Lower leg skin (tissue), 4 donors: ENCODE measurements at regions not wholly inside any gene's neighbourhood (a gene's known extent, or its start where the extent isn't known, plus 50 kb on each side); places are given as distances from the start of the nearest gene placed in this dataset.

Experiments used
- DNase-seq, 2 donors: peaks; one replicate each; pipeline ENCODE4 v3.0.0-alpha.2; 2019; ENCODE audit warnings: low spot score in 2 of 2
- H3K4me3 ChIP-seq: fragments of 200-600 bp; sonication (generic); 2 replicates; pipeline ENCODE4 v1.5.1; 2017; ENCODE audit warnings: mild to moderate bottlenecking, low read depth; ENCODE audit not compliant: poor library complexity, severe bottlenecking
- POLR2A ChIP-seq, 2 donors: fragments of 450-650 bp; IDR thresholded peaks; one replicate each; pipeline ENCODE4 v1.6.1; 2016 to 2017; ENCODE audit warnings: antibody characterized with exemption in 2 of 2, mild to moderate bottlenecking in 1 of 2, moderate library complexity in 1 of 2
- WGBS, 2 donors: methylation state at CpG; one replicate each; pipeline ENCODE4 v1.1.5; 2018; 5-methylcytosine and 5-hydroxymethylcytosine counted together
- intact Hi-C: fragments of 100-400 bp; cut with DNase I; formaldehyde crosslinking; loops from one replicate; pipeline ENCODE4 v1.15.0; 2023; ENCODE audit warnings: low total_unique reads
- TF ChIP-seq, protein P1 (sequence below), 3 donors: fragments of 450-650 bp; IDR thresholded peaks; one replicate each; pipeline ENCODE4 v1.5.1; 2016; ENCODE audit warnings: antibody characterized with exemption in 3 of 3, mild to moderate bottlenecking in 3 of 3, moderate library complexity in 2 of 3

GRCh38 chr17:77837917-77838316 lies 120.6 kb upstream of the TNRC6C start:
- intact Hi-C loops, result no loop called here
- no peak overlapping the region for H3K4me3 ChIP-seq
- WGBS, 2 donors, result 89 to 90% methylated on average over 3 to 9 of the region's 9 CpGs
- no peak for TF ChIP-seq POLR2A (IDR thresholded peaks at IDR 0.05)
- TF ChIP-seq, protein P1, sequence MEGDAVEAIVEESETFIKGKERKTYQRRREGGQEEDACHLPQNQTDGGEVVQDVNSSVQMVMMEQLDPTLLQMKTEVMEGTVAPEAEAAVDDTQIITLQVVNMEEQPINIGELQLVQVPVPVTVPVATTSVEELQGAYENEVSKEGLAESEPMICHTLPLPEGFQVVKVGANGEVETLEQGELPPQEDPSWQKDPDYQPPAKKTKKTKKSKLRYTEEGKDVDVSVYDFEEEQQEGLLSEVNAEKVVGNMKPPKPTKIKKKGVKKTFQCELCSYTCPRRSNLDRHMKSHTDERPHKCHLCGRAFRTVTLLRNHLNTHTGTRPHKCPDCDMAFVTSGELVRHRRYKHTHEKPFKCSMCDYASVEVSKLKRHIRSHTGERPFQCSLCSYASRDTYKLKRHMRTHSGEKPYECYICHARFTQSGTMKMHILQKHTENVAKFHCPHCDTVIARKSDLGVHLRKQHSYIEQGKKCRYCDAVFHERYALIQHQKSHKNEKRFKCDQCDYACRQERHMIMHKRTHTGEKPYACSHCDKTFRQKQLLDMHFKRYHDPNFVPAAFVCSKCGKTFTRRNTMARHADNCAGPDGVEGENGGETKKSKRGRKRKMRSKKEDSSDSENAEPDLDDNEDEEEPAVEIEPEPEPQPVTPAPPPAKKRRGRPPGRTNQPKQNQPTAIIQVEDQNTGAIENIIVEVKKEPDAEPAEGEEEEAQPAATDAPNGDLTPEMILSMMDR (IDR thresholded peaks at IDR 0.05), result no peak
- DNase-seq, result no peak

GRCh38 chr17:77838748-77839697 lies 119.5 kb upstream of the TNRC6C start:
- TF ChIP-seq, protein P1 (IDR thresholded peaks at IDR 0.05), result no peak
- no peak for TF ChIP-seq POLR2A (IDR thresholded peaks at IDR 0.05)

DNA sequence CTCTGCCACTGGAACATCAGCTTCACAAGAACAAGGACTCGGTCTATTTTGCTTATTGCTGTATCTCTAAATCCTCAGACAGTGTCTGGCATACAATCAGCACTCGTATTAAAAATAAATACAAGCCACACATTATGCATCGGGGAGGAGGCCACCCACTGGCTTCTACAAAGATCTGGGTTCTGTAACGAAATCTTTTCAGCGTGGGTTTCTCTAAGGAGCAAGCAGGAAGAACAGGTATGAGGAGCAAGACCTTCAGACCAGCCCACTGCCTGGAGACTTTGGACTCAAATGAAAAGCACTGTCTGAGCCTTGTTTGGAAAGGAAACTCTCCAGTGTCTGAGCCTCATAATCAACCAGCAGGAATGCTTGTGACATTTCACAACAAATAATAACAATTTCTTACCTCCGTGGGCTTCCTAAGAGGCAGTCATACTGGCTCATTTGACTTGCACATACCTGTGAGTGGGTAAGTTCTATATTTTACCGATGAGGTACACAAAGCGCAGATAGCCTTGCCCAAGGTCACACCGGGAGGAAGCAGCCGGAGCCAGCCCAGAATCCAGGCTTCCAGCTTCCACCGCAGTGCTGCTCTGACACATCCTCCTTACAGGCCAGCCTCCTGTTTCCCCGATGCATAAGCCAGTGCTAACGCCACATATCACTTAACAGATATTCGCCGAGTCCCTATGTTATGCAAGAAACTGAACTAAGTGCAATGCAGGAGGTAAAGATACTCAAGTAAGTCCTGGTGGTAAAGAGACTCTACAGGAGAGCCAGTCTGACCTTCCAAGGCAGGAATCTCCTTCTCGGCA lies 118.6 kb upstream of the TNRC6C start:
- DNase-seq, result no peak
- 75 to 77% methylated on average over 16 of the region's 16 CpGs for WGBS, 2 donors
- no peak overlapping the region for H3K4me3 ChIP-seq
- intact Hi-C loops, result no loop called here
- no peak for TF ChIP-seq POLR2A (IDR thresholded peaks at IDR 0.05)
- TF ChIP-seq, protein P1 (IDR thresholded peaks at IDR 0.05), result no peak

More at GRCh38 chr17:77838748-77839697, 119.5 kb upstream of the TNRC6C start:
- no peak for DNase-seq
- no peak overlapping the region for H3K4me3 ChIP-seq
- 91 to 92% methylated on average over 23 of the region's 23 CpGs for WGBS, 2 donors
- intact Hi-C loops, result no loop called here

- TF ChIP-seq, protein P1 (IDR thresholded peaks at IDR 0.05), result no peak
- TF ChIP-seq POLR2A (IDR thresholded peaks at IDR 0.05), result no peak
- DNase-seq, result no peak
- intact Hi-C loops, result no loop called here
- 92 to 96% methylated on average over 10 of the region's 10 CpGs for WGBS, 2 donors
- H3K4me3 ChIP-seq, result no peak overlapping the region
Observed at GRCh38 chr17:77840513-77841165, 117.9 kb upstream of the TNRC6C start.

DNA sequence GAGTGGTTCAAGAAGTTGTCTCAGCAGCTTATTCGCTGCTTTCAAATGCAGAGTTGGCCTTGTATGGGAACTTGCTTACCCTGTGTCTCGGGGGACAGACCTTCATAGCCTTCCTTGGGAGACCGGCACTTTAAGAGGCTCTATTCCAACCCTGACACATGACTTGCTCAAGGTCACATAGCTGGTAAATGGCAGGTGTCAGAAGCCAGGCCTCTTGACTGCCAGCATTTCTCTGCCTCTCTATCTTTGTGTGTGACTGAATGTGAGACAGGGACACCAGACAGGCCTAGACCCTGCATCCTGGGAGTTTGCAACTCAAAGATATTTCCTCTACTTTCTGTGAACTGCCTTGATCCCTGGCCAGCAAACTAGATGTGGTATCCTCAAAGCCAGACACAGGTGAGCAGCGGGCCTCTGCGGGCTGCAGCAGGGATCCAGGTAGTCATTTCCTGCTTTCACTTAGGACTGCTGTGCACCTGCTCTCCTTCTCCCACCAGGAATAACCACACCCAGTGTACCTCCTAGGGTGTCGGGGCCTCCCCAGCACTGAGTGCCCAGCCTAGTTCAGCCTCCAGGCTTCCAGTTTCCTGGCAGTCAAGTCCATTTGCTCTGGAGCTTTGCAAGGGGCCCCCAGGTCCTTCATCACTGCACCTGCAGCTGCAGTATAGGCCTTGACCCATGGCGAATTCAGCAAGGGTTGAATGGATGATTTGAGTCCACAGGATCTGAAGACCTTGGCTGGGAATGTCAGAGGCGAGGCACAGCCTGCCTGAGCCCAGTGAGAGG lies 116.6 kb upstream of the TNRC6C start:
- no peak for DNase-seq
- 90 to 92% methylated on average over 8 of the region's 8 CpGs for whole genome bisulfite sequencing, 2 donors
- TF ChIP-seq, protein P1 (IDR thresholded peaks at IDR 0.05), result no peak
- no peak for TF ChIP-seq POLR2A (IDR thresholded peaks at IDR 0.05)
- H3K4me3 ChIP-seq, result no peak overlapping the region
- intact Hi-C loops, result no loop called here
